ENCODE measurements at regions not wholly inside any gene's neighbourhood (a gene's known extent, or its start where the extent isn't known, plus 50 kb on each side); places are given as distances from the start of the nearest gene placed in this dataset.

DNA sequence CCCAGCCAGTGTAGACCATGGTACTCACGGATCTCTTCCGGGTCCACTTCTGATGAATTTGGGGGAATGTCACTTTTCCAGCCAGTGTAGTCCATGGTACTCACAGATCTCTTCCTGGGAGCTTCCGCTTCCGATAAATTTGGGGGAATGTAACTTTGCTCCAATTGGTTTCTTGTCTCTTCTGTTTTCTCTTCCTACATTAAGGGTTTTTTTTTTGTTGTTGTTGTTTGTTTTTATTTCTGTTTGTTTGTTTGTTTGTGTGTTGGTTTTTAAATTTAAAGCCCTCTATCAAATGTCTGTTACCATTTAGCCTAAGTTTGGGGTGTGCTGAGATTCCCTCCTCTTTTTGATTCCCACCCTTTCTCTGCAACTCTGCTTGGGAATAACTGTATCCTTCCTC, 475.8 kb upstream of the FZD8 start:
- TF ChIP-seq, protein P1, sequence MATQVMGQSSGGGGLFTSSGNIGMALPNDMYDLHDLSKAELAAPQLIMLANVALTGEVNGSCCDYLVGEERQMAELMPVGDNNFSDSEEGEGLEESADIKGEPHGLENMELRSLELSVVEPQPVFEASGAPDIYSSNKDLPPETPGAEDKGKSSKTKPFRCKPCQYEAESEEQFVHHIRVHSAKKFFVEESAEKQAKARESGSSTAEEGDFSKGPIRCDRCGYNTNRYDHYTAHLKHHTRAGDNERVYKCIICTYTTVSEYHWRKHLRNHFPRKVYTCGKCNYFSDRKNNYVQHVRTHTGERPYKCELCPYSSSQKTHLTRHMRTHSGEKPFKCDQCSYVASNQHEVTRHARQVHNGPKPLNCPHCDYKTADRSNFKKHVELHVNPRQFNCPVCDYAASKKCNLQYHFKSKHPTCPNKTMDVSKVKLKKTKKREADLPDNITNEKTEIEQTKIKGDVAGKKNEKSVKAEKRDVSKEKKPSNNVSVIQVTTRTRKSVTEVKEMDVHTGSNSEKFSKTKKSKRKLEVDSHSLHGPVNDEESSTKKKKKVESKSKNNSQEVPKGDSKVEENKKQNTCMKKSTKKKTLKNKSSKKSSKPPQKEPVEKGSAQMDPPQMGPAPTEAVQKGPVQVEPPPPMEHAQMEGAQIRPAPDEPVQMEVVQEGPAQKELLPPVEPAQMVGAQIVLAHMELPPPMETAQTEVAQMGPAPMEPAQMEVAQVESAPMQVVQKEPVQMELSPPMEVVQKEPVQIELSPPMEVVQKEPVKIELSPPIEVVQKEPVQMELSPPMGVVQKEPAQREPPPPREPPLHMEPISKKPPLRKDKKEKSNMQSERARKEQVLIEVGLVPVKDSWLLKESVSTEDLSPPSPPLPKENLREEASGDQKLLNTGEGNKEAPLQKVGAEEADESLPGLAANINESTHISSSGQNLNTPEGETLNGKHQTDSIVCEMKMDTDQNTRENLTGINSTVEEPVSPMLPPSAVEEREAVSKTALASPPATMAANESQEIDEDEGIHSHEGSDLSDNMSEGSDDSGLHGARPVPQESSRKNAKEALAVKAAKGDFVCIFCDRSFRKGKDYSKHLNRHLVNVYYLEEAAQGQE (IDR thresholded peaks at IDR 0.05; ENCODE audit: low read depth): no peak
- TF ChIP-seq EGR1 (IDR thresholded peaks at IDR 0.05) (no peak), FOXM1 (IDR thresholded peaks at IDR 0.05; ENCODE audit: borderline replicate concordance, low read depth) (no peak), EP300 (IDR thresholded peaks at IDR 0.05; ENCODE audit: borderline replicate concordance) (no peak), TEAD4 (IDR thresholded peaks at IDR 0.05) (no peak), NFIC (IDR thresholded peaks at IDR 0.05) (no peak), CREB1 (IDR thresholded peaks at IDR 0.05; ENCODE audit: low read depth) (no peak), RAD21 (IDR thresholded peaks at IDR 0.05; ENCODE audit: low read depth) (no peak), YY1 (IDR thresholded peaks at IDR 0.05; ENCODE audit: low read depth) (no peak), CEBPB (IDR thresholded peaks at IDR 0.05) (no peak), TCF12 (IDR thresholded peaks at IDR 0.05; ENCODE audit: low read depth) (no peak), TAF1 (IDR thresholded peaks at IDR 0.05; ENCODE audit: low read depth) (no peak), USF1 (IDR thresholded peaks at IDR 0.05) (no peak)
- TF ChIP-seq, protein P2, sequence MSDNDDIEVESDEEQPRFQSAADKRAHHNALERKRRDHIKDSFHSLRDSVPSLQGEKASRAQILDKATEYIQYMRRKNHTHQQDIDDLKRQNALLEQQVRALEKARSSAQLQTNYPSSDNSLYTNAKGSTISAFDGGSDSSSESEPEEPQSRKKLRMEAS (IDR thresholded peaks at IDR 0.05): no peak
